T-cell (primary cell): ENCODE measurements at regions not wholly inside any gene's neighbourhood (a gene's known extent, or its start where the extent isn't known, plus 50 kb on each side); places are given as distances from the start of the nearest gene placed in this dataset.

Source experiments
- ATAC-seq, 4 experiments: fragments of 200-7000 bp in 3 of 4; fragments of 150-1000 bp in 1 of 4; cut with Tn5 transposase; replicated peaks in 1 of 4; 1 replicate in 3 of 4; 2 replicates in 1 of 4; pipeline ENCODE4 v1.10.0; 2021; ENCODE audit warnings: moderate library complexity in 3 of 4, mild to moderate bottlenecking in 2 of 4, moderate number of reproducible peaks in 1 of 4
- CTCF ChIA-PET, 2 donors: fragments of 300-600 bp; sonication (Branson Sonifier 250); formaldehyde crosslinking; loops; one replicate each; lab custom pipeline; 2022; ENCODE audit warnings: antibody characterized with exemption in 2 of 2; lab: Charles Lee
- POLR2A ChIA-PET, 2 donors: fragments of 300-600 bp; sonication (Branson Sonifier 250); formaldehyde crosslinking; loops; one replicate each; lab custom pipeline; 2022; ENCODE audit warnings: antibody characterized with exemption in 2 of 2; lab: Charles Lee
- DNase-seq, 35 experiments: peaks; one replicate each; pipeline versions ENCODE4 v3.0.0 to v3.0.0-alpha.2; 2013 to 2023
- H3K27ac ChIP-seq: one replicate; pipeline ENCODE4 v1.5.1; 2013; ENCODE audit warnings: low read length
- H3K27me3 ChIP-seq, 2 experiments: replicated peaks in 1 of 2; 1 replicate in 1 of 2; 2 replicates in 1 of 2; pipeline versions ENCODE4 v1.6.1 to v1.7.0; 2013; ENCODE audit warnings: low read length in 1 of 2, mixed read lengths in 1 of 2; ENCODE audit not compliant: control insufficient read depth in 2 of 2, insufficient read depth in 2 of 2; ENCODE audit errors: extremely low read depth in 1 of 2
- H3K36me3 ChIP-seq, 2 donors: 1 replicate in 1 of 2; 2 replicates in 1 of 2; pipeline versions ENCODE4 v1.6.1 to v1.7.0; 2013; ENCODE audit warnings: low read length in 1 of 2; ENCODE audit not compliant: control insufficient read depth in 2 of 2, insufficient read depth in 1 of 2; ENCODE audit errors: extremely low read depth in 1 of 2
- H3K4me1 ChIP-seq, 2 experiments: 1 replicate in 1 of 2; 2 replicates in 1 of 2; pipeline versions ENCODE4 v1.6.1 to v1.7.0; 2013; ENCODE audit warnings: low read length in 2 of 2, mixed read lengths in 1 of 2; ENCODE audit not compliant: insufficient read depth in 2 of 2, control insufficient read depth in 1 of 2; ENCODE audit errors: extremely low read depth in 1 of 2
- H3K4me3 ChIP-seq, 2 donors: 1 replicate in 1 of 2; 2 replicates in 1 of 2; pipeline versions ENCODE4 v1.5.1 to v1.7.0; 2013; ENCODE audit warnings: mild to moderate bottlenecking in 2 of 2, low read length in 1 of 2, moderate library complexity in 1 of 2; ENCODE audit not compliant: control insufficient read depth in 1 of 2; ENCODE audit errors: extremely low read depth in 1 of 2
- H3K9me3 ChIP-seq: 2 replicates; pipeline ENCODE4 v1.7.0; 2013
- H3K27ac Mint-ChIP-seq, 2 donors: one replicate each; pipeline ENCODE4 v1.8.0; 2020 to 2021; ENCODE audit warnings: mild to moderate bottlenecking in 2 of 2, mixed read lengths in 2 of 2
- H3K27me3 Mint-ChIP-seq, 2 donors: one replicate each; pipeline ENCODE4 v1.8.0; 2021 to 2022; ENCODE audit warnings: mixed read lengths in 2 of 2
- H3K36me3 Mint-ChIP-seq: one replicate; pipeline ENCODE4 v1.8.0; 2021; ENCODE audit warnings: mixed read lengths
- H3K4me1 Mint-ChIP-seq, 3 donors: one replicate each; pipeline ENCODE4 v1.8.0; 2020 to 2022; ENCODE audit warnings: mixed read lengths in 3 of 3, mild to moderate bottlenecking in 1 of 3
- H3K4me3 Mint-ChIP-seq, 3 donors: one replicate each; pipeline ENCODE4 v1.8.0; 2020 to 2022; ENCODE audit warnings: mild to moderate bottlenecking in 3 of 3, mixed read lengths in 3 of 3, moderate library complexity in 3 of 3
- H3K9me3 Mint-ChIP-seq, 3 donors: one replicate each; pipeline ENCODE4 v1.8.0; 2020 to 2022; ENCODE audit warnings: mixed read lengths in 3 of 3
- WGBS: methylation state at CpG from one replicate; pipeline ENCODE4 v1.1.5; 2013; ENCODE audit warnings: missing lambda C conversion rate; ENCODE audit not compliant: insufficient coverage; 5-methylcytosine and 5-hydroxymethylcytosine counted together

DNA sequence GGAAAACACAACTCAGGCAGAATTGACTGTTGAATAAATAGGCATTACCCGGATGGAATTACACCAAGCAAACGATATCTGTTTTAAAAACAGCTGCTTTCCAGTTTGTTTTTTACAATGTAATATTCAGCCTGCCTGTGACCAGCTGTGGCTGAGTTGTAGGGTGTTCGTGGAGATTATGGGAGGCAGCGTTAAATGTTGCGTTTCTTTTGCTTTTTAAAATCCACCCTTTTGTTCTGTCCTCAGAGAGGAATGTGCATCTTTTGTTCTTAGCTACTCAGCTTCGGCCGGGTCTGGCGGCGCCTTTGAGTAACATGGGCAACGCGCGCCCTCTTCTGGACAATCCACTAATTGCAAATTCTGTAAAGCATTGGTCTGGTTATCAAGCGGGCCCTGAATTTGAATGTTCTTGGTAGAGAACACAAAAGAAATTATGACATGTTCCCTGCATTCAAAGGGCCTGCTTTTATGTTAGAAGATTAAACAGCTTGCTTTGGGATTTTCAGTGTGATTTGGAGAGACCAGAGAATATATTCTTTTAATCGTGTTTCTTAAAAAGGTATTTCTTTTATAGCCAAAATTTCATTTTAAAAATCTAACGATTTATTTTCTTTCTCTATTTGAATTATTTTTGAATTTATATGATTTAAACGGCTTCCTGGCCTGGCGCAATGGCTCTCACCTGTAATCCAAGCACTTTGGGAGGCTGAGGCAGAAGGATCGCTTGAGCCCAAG, 76.3 kb upstream of the TRIM2 start:
- no peaks in the 10 kb centered on the region for H3K9me3 ChIP-seq
- no peak overlapping the region for H3K4me3 ChIP-seq
- H3K27ac ChIP-seq, result no peak overlapping the region
- H3K36me3 ChIP-seq, result no peaks in the 10 kb centered on the region
- H3K9me3 Mint-ChIP-seq, result no peaks in the 10 kb centered on the region
- H3K4me1 Mint-ChIP-seq, result peaks cover 0 to 5% (median 4%) of the 10 kb centered on the region in 3 donors
- POLR2A ChIA-PET, result interaction anchor here (1.2 to 1.7 kb wide), 2 partner anchors 13 to 39 kb away, joined by 3 to 25 read pairs; no protein-coding TSS in a partner anchor
- H3K36me3 Mint-ChIP-seq, result no peaks in the 10 kb centered on the region
- H3K27ac Mint-ChIP-seq, result peak overlapping the region in 1 of 2 donors; percentile 6
- ATAC-seq (peak; percentile 84 to 90 (median 88)), DNase-seq (peak; percentile 64 to 92 (median 81))
- CTCF ChIA-PET, result interaction anchor here (0.6 to 5.0 kb wide), 40 partner anchors 9 to 1768 kb away, joined by 3 to 170 read pairs (median 5); partner anchors contain the start of genes ARFIP1 (in 1 of the 2) and TIGD4 (in 1 of the 2)
- no peak overlapping the region for H3K4me3 Mint-ChIP-seq
- peaks cover 0 to 3% of the 10 kb centered on the region in 2 experiments for H3K27me3 ChIP-seq
- 33% methylated on average over 6 of the region's 18 CpGs for WGBS
- peaks cover 0 to 3% of the 10 kb centered on the region in 2 experiments for H3K4me1 ChIP-seq
- no peaks in the 10 kb centered on the region for H3K27me3 Mint-ChIP-seq

DNA sequence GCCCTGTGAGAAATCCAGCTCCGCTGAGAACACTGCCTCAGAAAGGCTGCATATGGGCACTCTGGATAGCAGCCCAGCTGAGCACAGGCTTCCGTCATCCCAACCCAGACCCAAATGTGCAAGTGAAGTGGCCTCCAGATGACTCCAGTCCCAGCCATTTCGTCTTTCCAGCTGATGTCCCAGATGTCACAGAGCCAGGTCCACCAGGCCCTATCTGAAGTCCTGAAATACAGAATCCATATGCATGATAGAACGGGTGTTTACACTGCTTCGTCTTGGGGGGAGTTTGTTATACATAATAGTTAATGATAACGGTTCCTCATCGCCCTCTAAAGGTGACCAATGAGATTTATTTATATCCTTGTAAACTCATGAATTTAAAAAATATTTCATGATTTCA, 72.6 kb upstream of the TRIM2 start:
- Histone ChIP-seq H3K27me3 (peaks cover 0 to 7% of the 10 kb centered on the region in 2 experiments), H3K4me3 (no peak overlapping the region), H3K9me3 (no peaks in the 10 kb centered on the region), H3K36me3 (no peaks in the 10 kb centered on the region), H3K27ac (no peak overlapping the region), H3K4me1 (peaks cover 0 to 7% of the 10 kb centered on the region in 2 experiments)
- H3K27me3 Mint-ChIP-seq, result peaks cover 0 to 2% of the 10 kb centered on the region in 2 donors
- no peak for ATAC-seq
- no peaks in the 10 kb centered on the region for H3K9me3 Mint-ChIP-seq
- peaks cover 8 to 18% (median 8%) of the 10 kb centered on the region in 3 donors for H3K4me1 Mint-ChIP-seq
- no peak overlapping the region for H3K4me3 Mint-ChIP-seq
- H3K27ac Mint-ChIP-seq, result no peak overlapping the region
- DNase-seq, result no peak
- ChIA-PET CTCF (no interaction called here), POLR2A (no interaction called here)
- H3K36me3 Mint-ChIP-seq, result no peaks in the 10 kb centered on the region
- WGBS, result 90% methylated on average over 3 of the region's 7 CpGs

DNA sequence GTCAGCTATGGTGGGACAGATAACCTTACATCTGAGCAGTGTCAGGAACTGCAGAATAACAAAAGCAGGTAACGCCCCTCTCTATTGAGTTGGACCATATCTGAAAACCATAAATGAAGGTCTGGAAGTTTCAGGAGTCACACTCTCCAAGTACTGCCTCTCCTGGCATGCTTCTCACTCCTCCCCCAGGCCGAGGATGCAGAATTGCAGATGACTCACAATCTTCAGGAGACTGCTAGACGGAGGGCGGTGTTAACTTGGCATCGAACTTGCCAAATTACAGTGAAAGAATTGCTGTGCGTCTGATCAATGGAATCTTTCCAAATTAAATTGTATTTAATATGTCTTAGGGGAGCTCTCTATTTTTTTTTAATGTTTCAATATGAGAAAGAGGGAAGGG, 67.1 kb upstream of the TRIM2 start:
- no peak for DNase-seq
- H3K4me3 Mint-ChIP-seq, result no peak overlapping the region
- Histone ChIP-seq H3K4me1 (peaks cover 0 to 4% of the 10 kb centered on the region in 2 experiments), H3K27ac (no peak overlapping the region), H3K9me3 (no peaks in the 10 kb centered on the region), H3K36me3 (no peaks in the 10 kb centered on the region), H3K27me3 (peaks cover 0 to 18% of the 10 kb centered on the region in 2 experiments), H3K4me3 (no peak overlapping the region)
- H3K27me3 Mint-ChIP-seq, result peaks cover 0 to 3% of the 10 kb centered on the region in 2 donors
- ChIA-PET POLR2A (interaction anchor here in 1 of 2 donors (0.5 kb wide), 1 partner anchor 458 kb away, joined by 4 read pairs; no protein-coding TSS in a partner anchor), CTCF (interaction anchor here (0.5 to 0.6 kb wide), 3 partner anchors 15 to 293 kb away, joined by 3 to 12 read pairs (median 3); no protein-coding TSS in a partner anchor)
- no peak for ATAC-seq
- H3K36me3 Mint-ChIP-seq, result no peaks in the 10 kb centered on the region
- peaks cover 4 to 14% (median 8%) of the 10 kb centered on the region in 3 donors for H3K4me1 Mint-ChIP-seq
- H3K27ac Mint-ChIP-seq, result no peak overlapping the region
- 100% methylated on average over 1 of the region's 6 CpGs for WGBS
- H3K9me3 Mint-ChIP-seq, result no peaks in the 10 kb centered on the region

- DNase-seq (no peak), ATAC-seq (no peak)
- H3K27me3 ChIP-seq, result peaks cover 0 to 18% of the 10 kb centered on the region in 2 experiments
- H3K27ac Mint-ChIP-seq, result no peak overlapping the region
- WGBS, result 87% methylated on average over 4 of the region's 8 CpGs
- no peaks in the 10 kb centered on the region for H3K9me3 ChIP-seq
- ChIA-PET CTCF (interaction anchor here in 1 of 2 donors (0.5 kb wide), 1 partner anchor 175 kb away, joined by 12 read pairs; no protein-coding TSS in a partner anchor), POLR2A (no interaction called here)
- peaks cover 0 to 5% of the 10 kb centered on the region in 2 experiments for H3K4me1 ChIP-seq
- no peak overlapping the region for H3K4me3 Mint-ChIP-seq
- H3K4me3 ChIP-seq, result no peak overlapping the region
- H3K36me3 Mint-ChIP-seq, result no peaks in the 10 kb centered on the region
- no peaks in the 10 kb centered on the region for H3K36me3 ChIP-seq
- peaks cover 0 to 3% of the 10 kb centered on the region in 2 donors for H3K27me3 Mint-ChIP-seq
- no peak overlapping the region for H3K27ac ChIP-seq
- no peaks in the 10 kb centered on the region for H3K9me3 Mint-ChIP-seq
- peaks cover 5 to 14% (median 8%) of the 10 kb centered on the region in 3 donors for H3K4me1 Mint-ChIP-seq
These were observed 66.3 kb upstream of the TRIM2 start for GRCh38 chr4:153137677-153138630.

DNA sequence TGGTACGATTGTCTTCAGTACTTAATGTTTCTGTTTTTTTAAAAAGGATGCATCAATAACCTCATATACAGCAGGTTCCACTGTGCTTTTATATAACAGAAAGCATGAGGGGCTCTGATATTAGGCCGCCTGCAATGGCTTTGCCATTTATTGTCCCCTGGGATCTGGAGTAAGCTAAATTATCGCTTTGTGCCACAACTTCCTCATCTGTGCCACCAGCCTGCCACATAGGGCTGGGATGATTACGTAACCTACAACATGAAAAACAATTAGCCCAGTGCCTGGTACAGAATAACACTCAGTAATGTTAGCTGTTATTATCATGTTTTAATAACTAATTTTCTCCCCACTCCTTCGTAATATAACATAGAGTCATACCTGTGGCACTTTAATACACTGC, 65.5 kb upstream of the TRIM2 start:
- Histone ChIP-seq H3K4me3 (no peak overlapping the region), H3K27me3 (peaks cover 0 to 18% of the 10 kb centered on the region in 2 experiments), H3K9me3 (no peaks in the 10 kb centered on the region), H3K36me3 (no peaks in the 10 kb centered on the region), H3K27ac (no peak overlapping the region), H3K4me1 (peaks cover 0 to 8% of the 10 kb centered on the region in 2 experiments)
- H3K36me3 Mint-ChIP-seq, result no peaks in the 10 kb centered on the region
- ChIA-PET POLR2A (no interaction called here), CTCF (no interaction called here)
- peaks cover 8 to 16% (median 10%) of the 10 kb centered on the region in 3 donors for H3K4me1 Mint-ChIP-seq
- no peak overlapping the region for H3K4me3 Mint-ChIP-seq
- ATAC-seq, result no peak
- no peaks in the 10 kb centered on the region for H3K9me3 Mint-ChIP-seq
- WGBS, result no CpG with 5 or more reads among the region's 5 CpGs
- DNase-seq, result no peak
- no peak overlapping the region for H3K27ac Mint-ChIP-seq
- H3K27me3 Mint-ChIP-seq, result peaks cover 0 to 3% of the 10 kb centered on the region in 2 donors

DNA sequence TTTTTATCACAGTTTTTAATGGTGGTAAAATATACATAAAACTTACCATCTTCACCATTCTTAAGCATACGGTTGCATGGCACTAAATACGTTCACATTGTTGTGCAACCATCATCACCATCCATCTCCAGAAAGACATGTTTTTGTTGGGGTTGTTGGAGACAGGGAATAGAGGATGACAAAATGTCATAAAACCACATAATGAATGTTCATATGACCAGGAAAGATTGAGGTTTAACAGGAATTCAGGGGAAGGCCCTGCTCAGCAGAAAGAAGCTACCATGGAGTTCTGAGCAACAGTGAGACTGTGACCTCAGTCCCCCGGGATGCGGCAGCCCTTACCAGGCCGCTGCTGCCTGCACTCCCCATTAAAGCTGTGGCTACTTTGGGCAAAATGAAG, 63.9 kb upstream of the TRIM2 start:
- POLR2A ChIA-PET, result interaction anchor here in 1 of 2 donors (0.5 kb wide), 1 partner anchor 62 kb away, joined by 4 read pairs; no protein-coding TSS in a partner anchor
- Histone ChIP-seq H3K9me3 (no peaks in the 10 kb centered on the region), H3K27me3 (peaks cover 0 to 15% of the 10 kb centered on the region in 2 experiments), H3K27ac (no peak overlapping the region), H3K4me1 (peaks cover 0 to 4% of the 10 kb centered on the region in 2 experiments), H3K4me3 (no peak overlapping the region), H3K36me3 (no peaks in the 10 kb centered on the region)
- H3K4me1 Mint-ChIP-seq, result peaks cover 0 to 5% (median 4%) of the 10 kb centered on the region in 3 donors
- H3K9me3 Mint-ChIP-seq, result no peaks in the 10 kb centered on the region
- ATAC-seq, result no peak
- H3K4me3 Mint-ChIP-seq, result no peak overlapping the region
- no peak for DNase-seq
- H3K27me3 Mint-ChIP-seq, result peaks cover 0 to 3% of the 10 kb centered on the region in 2 donors
- CTCF ChIA-PET, result no interaction called here
- no peak overlapping the region for H3K27ac Mint-ChIP-seq
- 89% methylated on average over 3 of the region's 5 CpGs for WGBS
- no peaks in the 10 kb centered on the region for H3K36me3 Mint-ChIP-seq
